ENCODE measurements at regions not wholly inside any gene's neighbourhood (a gene's known extent, or its start where the extent isn't known, plus 50 kb on each side); places are given as distances from the start of the nearest gene placed in this dataset.

GRCh38 chr11:122210367-122210997 is 94.5 kb upstream of the BLID start:
- TF ChIP-seq CTCF (IDR thresholded peaks at IDR 0.05) (no peak), POLR2A (IDR thresholded peaks at IDR 0.05) (no peak), POLR2AphosphoS5 (IDR thresholded peaks at IDR 0.05) (no peak)
